ENCODE measurements at regions not wholly inside any gene's neighbourhood (a gene's known extent, or its start where the extent isn't known, plus 50 kb on each side); places are given as distances from the start of the nearest gene placed in this dataset.

- DNase-seq = no peak
Observed at GRCh38 chr6:104411302-104411701, 448.4 kb downstream of the HACE1 start.

- no peak for DNase-seq
Observed at GRCh38 chr6:104409913-104410312, 449.8 kb downstream of the HACE1 start.

GRCh38 chr6:104407957-104408356, 451.8 kb downstream of the HACE1 start:
- no peak for DNase-seq

GRCh38 chr6:104404377-104404776, 455.3 kb downstream of the HACE1 start:
- no peak for DNase-seq

GRCh38 chr6:104402572-104402971, 457.1 kb downstream of the HACE1 start:
- no peak for DNase-seq

GRCh38 chr6:104401926-104402325, 457.8 kb downstream of the HACE1 start:
- DNase-seq = no peak

- no peak for DNase-seq
Observed at GRCh38 chr6:104400844-104401243, 458.9 kb downstream of the HACE1 start.

- DNase-seq = no peak
Observed at GRCh38 chr6:104396077-104396476, 463.6 kb downstream of the HACE1 start.

GRCh38 chr6:104381907-104382306, 477.8 kb downstream of the HACE1 start:
- no peak for DNase-seq

- no peak for DNase-seq
Observed at GRCh38 chr6:104365451-104366234, 494.1 kb downstream of the HACE1 start.

GRCh38 chr6:104357928-104358327, 501.8 kb downstream of the HACE1 start:
- DNase-seq = no peak

- DNase-seq = no peak
Observed at GRCh38 chr6:104356197-104356596, 503.5 kb downstream of the HACE1 start.

- DNase-seq = no peak
Observed at GRCh38 chr6:104349191-104349590, 510.5 kb downstream of the HACE1 start.

GRCh38 chr6:104344223-104344622, 515.5 kb downstream of the HACE1 start:
- DNase-seq = no peak

GRCh38 chr6:104332364-104332763, 527.4 kb downstream of the HACE1 start:
- no peak for DNase-seq

- no peak for DNase-seq
Observed at GRCh38 chr6:104326173-104327001, 533.3 kb downstream of the HACE1 start.

- DNase-seq = no peak
Observed at GRCh38 chr6:104325341-104326172, 534.2 kb downstream of the HACE1 start.

GRCh38 chr6:104324301-104324700, 535.4 kb downstream of the HACE1 start:
- DNase-seq = no peak

- DNase-seq = no peak
Observed at GRCh38 chr6:104322841-104323240, 536.9 kb downstream of the HACE1 start.

- DNase-seq = no peak
Observed at GRCh38 chr6:104321301-104321700, 538.4 kb downstream of the HACE1 start.

- no peak for DNase-seq
Observed at GRCh38 chr6:104320896-104321295, 538.8 kb downstream of the HACE1 start.

GRCh38 chr6:104312851-104313250, 546.9 kb downstream of the HACE1 start:
- no peak for DNase-seq

GRCh38 chr6:104306211-104306610, 553.5 kb downstream of the HACE1 start:
- DNase-seq = no peak

All from effector CD4-positive, alpha-beta T cell (primary cell).